ENCODE measurements at regions not wholly inside any gene's neighbourhood (a gene's known extent, or its start where the extent isn't known, plus 50 kb on each side); places are given as distances from the start of the nearest gene placed in this dataset.
"Not testable (repeated sequence)": the region's sequence is repeated elsewhere in the genome, so short reads cannot be mapped to it uniquely, and the experiment has no call there.

DNA sequence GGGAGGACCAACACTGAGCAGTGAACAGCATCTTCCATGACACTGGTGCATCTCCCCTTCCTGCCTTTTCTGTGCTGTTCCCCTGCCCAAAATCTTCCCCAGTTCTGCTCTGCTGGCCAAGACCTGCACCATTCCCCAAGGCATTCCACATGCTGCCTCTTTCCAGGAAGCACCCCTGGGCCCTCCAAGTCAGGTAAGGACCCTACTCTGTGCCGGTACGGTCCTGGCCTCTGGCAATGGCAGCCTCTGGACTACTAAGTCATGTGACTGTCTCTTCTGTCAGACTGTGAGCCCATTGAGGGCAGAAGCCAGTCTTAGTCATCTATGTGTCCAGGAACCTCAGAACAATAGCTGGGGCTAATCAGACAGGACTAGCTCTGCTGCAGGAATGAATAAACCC lies 282.0 kb downstream of the MYCN start:
- H3K4me3 ChIP-seq (ENCODE audit: control insufficient read depth, low read depth, low read length), result no peak overlapping the region
- TF ChIP-seq, protein P1, sequence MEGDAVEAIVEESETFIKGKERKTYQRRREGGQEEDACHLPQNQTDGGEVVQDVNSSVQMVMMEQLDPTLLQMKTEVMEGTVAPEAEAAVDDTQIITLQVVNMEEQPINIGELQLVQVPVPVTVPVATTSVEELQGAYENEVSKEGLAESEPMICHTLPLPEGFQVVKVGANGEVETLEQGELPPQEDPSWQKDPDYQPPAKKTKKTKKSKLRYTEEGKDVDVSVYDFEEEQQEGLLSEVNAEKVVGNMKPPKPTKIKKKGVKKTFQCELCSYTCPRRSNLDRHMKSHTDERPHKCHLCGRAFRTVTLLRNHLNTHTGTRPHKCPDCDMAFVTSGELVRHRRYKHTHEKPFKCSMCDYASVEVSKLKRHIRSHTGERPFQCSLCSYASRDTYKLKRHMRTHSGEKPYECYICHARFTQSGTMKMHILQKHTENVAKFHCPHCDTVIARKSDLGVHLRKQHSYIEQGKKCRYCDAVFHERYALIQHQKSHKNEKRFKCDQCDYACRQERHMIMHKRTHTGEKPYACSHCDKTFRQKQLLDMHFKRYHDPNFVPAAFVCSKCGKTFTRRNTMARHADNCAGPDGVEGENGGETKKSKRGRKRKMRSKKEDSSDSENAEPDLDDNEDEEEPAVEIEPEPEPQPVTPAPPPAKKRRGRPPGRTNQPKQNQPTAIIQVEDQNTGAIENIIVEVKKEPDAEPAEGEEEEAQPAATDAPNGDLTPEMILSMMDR (conservative IDR thresholded peaks at IDR 0.05; ENCODE audit: control insufficient read depth, insufficient read depth, low read depth, low read length), result no peak
- DNase-seq (ENCODE audit: low read depth), result no peak

- TF ChIP-seq, protein P1 (conservative IDR thresholded peaks at IDR 0.05; ENCODE audit: control insufficient read depth, insufficient read depth, low read depth, low read length), result no peak
- no peak overlapping the region for H3K4me3 ChIP-seq (ENCODE audit: control insufficient read depth, low read depth, low read length)
- DNase-seq (ENCODE audit: low read depth), result no peak
These were observed 281.2 kb downstream of the MYCN start for GRCh38 chr2:16221461-16222010.

GRCh38 chr2:16219292-16219975 lies 279.1 kb downstream of the MYCN start:
- H3K4me3 ChIP-seq (ENCODE audit: control insufficient read depth, low read depth, low read length), result no peak overlapping the region
- TF ChIP-seq, protein P1 (conservative IDR thresholded peaks at IDR 0.05; ENCODE audit: control insufficient read depth, insufficient read depth, low read depth, low read length), result no peak

DNA sequence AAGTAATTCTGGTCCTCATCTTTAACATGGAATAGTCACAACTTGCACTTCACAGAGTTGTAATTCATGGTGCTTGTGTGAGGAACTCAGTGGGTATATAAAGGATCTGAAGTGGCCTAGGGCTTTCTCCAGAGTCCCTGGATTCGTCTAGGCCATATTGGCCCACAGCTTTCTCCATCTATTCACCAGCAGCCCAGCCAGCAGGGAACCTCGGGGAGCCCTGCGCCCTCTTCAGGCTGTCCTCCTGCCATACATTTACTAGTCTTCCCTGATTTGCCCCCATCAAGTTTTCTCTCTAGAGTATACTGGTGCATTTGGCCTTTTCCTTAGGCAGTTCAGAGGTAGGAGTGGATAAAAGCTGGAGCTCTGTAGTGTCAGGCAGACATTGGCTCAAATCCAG lies 278.3 kb downstream of the MYCN start:
- no peak for DNase-seq (ENCODE audit: low read depth)
- TF ChIP-seq, protein P1 (conservative IDR thresholded peaks at IDR 0.05; ENCODE audit: control insufficient read depth, insufficient read depth, low read depth, low read length), result no peak
- H3K4me3 ChIP-seq (ENCODE audit: control insufficient read depth, low read depth, low read length), result no peak overlapping the region

More at GRCh38 chr2:16219292-16219975, 279.1 kb downstream of the MYCN start:
- no peak for DNase-seq (ENCODE audit: low read depth)

- TF ChIP-seq, protein P1 (conservative IDR thresholded peaks at IDR 0.05; ENCODE audit: control insufficient read depth, insufficient read depth, low read depth, low read length), result no peak
- H3K4me3 ChIP-seq (ENCODE audit: control insufficient read depth, low read depth, low read length), result no peak overlapping the region
- DNase-seq (ENCODE audit: low read depth), result no peak
These were observed 277.8 kb downstream of the MYCN start for GRCh38 chr2:16218161-16218560.

DNA sequence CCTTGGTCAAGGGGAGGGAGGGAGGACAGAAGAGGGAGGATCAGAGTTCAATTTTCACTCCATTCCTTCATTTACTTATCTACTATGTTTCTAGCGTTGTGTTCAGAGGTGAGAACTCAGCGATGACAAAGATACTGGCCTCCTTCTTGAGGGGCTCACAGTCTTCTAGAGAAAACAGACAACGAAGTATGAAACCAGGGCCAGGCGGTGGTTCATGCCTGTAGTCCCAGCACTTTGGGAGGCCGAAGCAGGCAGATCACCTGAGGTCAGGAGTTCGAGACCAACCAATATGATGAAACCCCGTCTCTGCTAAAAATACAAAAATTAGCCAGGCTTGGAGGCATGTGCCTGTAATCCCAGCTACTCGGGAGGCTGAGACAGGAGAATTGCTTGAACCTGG lies 277.4 kb downstream of the MYCN start:
- DNase-seq (ENCODE audit: low read depth); H3K4me3 ChIP-seq (ENCODE audit: control insufficient read depth, low read depth, low read length): not testable (repeated sequence)

- DNase-seq (ENCODE audit: low read depth), result no peak
- TF ChIP-seq, protein P1 (conservative IDR thresholded peaks at IDR 0.05; ENCODE audit: control insufficient read depth, insufficient read depth, low read depth, low read length), result no peak
- no peak overlapping the region for H3K4me3 ChIP-seq (ENCODE audit: control insufficient read depth, low read depth, low read length)
These were observed 276.9 kb downstream of the MYCN start for GRCh38 chr2:16217291-16217690.
